K562 (cell line): ENCODE measurements at regions not wholly inside any gene's neighbourhood (a gene's known extent, or its start where the extent isn't known, plus 50 kb on each side); places are given as distances from the start of the nearest gene placed in this dataset.

ENCODE experiments used
- ATAC-seq: fragments of 200-7000 bp; cut with Tn5 transposase; 3 replicates; pipeline ENCODE4 v1.9.1; 2020; ENCODE audit warnings: moderate library complexity
- BruUV-seq: library from RNA; stranded (reverse); fragments of 400-500 nt; replicated peaks from 2 replicates; lab custom pipeline; 2021; lab: Mats Ljungman, UMichigan
- CTCF ChIA-PET: fragments of 300-600 bp; formaldehyde crosslinking; extraction: SDS; loops from one replicate; lab custom pipeline; 2021; ENCODE audit warnings: low intra/inter-chr PET ratio; lab: Yijun Ruan, JAX
- POLR2A ChIA-PET: fragments of 300-600, 350-650 bp; sonication (Branson Sonifier 250); formaldehyde crosslinking; extraction: SDS; loops from one replicate; lab custom pipeline; 2021; ENCODE audit warnings: antibody characterized with exemption, inconsistent platforms; lab: Yijun Ruan, JAX
- DNase-seq, 4 experiments: peaks; one replicate each; pipeline versions ENCODE4 v3.0.0 to v3.0.0-alpha.2; 2011 to 2018; ENCODE audit warnings: low spot score in 3 of 4, mixed read lengths in 3 of 4; ENCODE audit errors: extremely low read depth in 1 of 4
- FAIRE-seq: peaks from 2 replicates; lab custom pipeline; 2011; peaks lifted over from hg19 to GRCh38; lab: Jason Lieb, UNC
- H2AFZ ChIP-seq: 2 replicates; pipeline ENCODE4 v1.6.0; 2011; ENCODE audit warnings: low read depth, low read length, control low read depth, inconsistent platforms
- H3K27ac ChIP-seq: fragments of 200-600 bp; 3 replicates; pipeline ENCODE4 v1.8.0; 2011; ENCODE audit warnings: low read depth, mild to moderate bottlenecking, control low read depth, inconsistent platforms, low read length, moderate library complexity, mixed read lengths; ENCODE audit errors: extremely low read depth
- H3K27me3 ChIP-seq, 2 experiments: fragments of 300-600 bp in 1 of 2; 2 replicates in 1 of 2; 3 replicates in 1 of 2; pipeline versions ENCODE4 v1.6.0 to v1.8.0; 2011; ENCODE audit warnings: inconsistent platforms in 2 of 2, low read length in 2 of 2, mild to moderate bottlenecking in 1 of 2, mixed read lengths in 1 of 2, moderate library complexity in 1 of 2; ENCODE audit not compliant: control insufficient read depth in 2 of 2, insufficient read depth in 2 of 2
- H3K36me3 ChIP-seq: fragments of 300-600 bp; 3 replicates; pipeline ENCODE4 v1.8.0; 2011; ENCODE audit warnings: mild to moderate bottlenecking, low read length, inconsistent platforms; ENCODE audit not compliant: control insufficient read depth, insufficient read depth
- H3K4me1 ChIP-seq, 2 experiments: fragments of 200-600 bp in 1 of 2; replicated peaks in 1 of 2; 2 replicates in 1 of 2; 3 replicates in 1 of 2; pipeline versions ENCODE4 v1.5.1 to v1.8.0; 2011; ENCODE audit warnings: inconsistent platforms in 2 of 2, low read length in 2 of 2, mild to moderate bottlenecking in 1 of 2, mixed read lengths in 1 of 2, moderate library complexity in 1 of 2; ENCODE audit not compliant: control insufficient read depth in 2 of 2, insufficient read depth in 2 of 2
- H3K4me2 ChIP-seq: 2 replicates; pipeline ENCODE4 v1.6.1; 2011; ENCODE audit warnings: low read length, control low read depth, inconsistent platforms, mixed read lengths; ENCODE audit not compliant: insufficient read depth
- H3K4me3 ChIP-seq: fragments of 200-600 bp; sonication (generic), shearing (Covaris generic); 2 replicates; pipeline ENCODE4 v1.5.1; 2016; ENCODE audit warnings: control low read depth, inconsistent platforms
- H3K79me2 ChIP-seq: fragments of 200-600 bp; 3 replicates; pipeline ENCODE4 v1.8.0; 2011; ENCODE audit warnings: low read length, inconsistent platforms; ENCODE audit not compliant: control insufficient read depth, insufficient read depth
- H3K9ac ChIP-seq, 2 experiments: 2 replicates each; pipeline versions ENCODE4 v1.6.0 to v1.6.1; 2011; ENCODE audit warnings: low read depth in 2 of 2, low read length in 2 of 2, control low read depth in 1 of 2, inconsistent platforms in 1 of 2, mild to moderate bottlenecking in 1 of 2, mixed read lengths in 1 of 2; ENCODE audit not compliant: insufficient read depth in 1 of 2
- H3K9me1 ChIP-seq: one replicate; pipeline ENCODE4 v1.6.0; 2011; ENCODE audit warnings: inconsistent platforms, mild to moderate bottlenecking, low read length, moderate library complexity; ENCODE audit not compliant: control insufficient read depth, insufficient read depth
- H3K9me3 ChIP-seq: replicated peaks from 2 replicates; pipeline ENCODE4 v1.5.1; 2011; ENCODE audit warnings: low read depth, low read length, inconsistent platforms; ENCODE audit not compliant: control insufficient read depth, insufficient read depth
- H4K20me1 ChIP-seq: replicated peaks from 2 replicates; pipeline ENCODE4 v1.6.1; 2011; ENCODE audit warnings: low read length, inconsistent platforms, mixed read lengths; ENCODE audit not compliant: control insufficient read depth, insufficient read depth
- CEBPG ChIP-seq, 3 experiments: fragments of 200-800 bp in 1 of 3; sonication (Bioruptor generic) in 1 of 3; sonication (generic) in 1 of 3; formaldehyde crosslinking in 1 of 3; IDR thresholded peaks in 2 of 3; conservative IDR thresholded peaks in 1 of 3; 2 replicates each; pipeline versions ENCODE4 v1.6.1 to v1.8.0; 2016 to 2022; ENCODE audit warnings: missing compliant biosample characterization in 2 of 3, missing genetic modification characterization in 2 of 3, mild to moderate bottlenecking in 1 of 3, missing genetic modification reagents in 1 of 3
- ESRRA ChIP-seq: fragments of 450-650 bp; IDR thresholded peaks from 2 replicates; pipeline ENCODE4 v1.6.1; 2014; ENCODE audit warnings: low read depth, mild to moderate bottlenecking, moderate library complexity, borderline replicate concordance
- ETV1 ChIP-seq: fragments of 450-650 bp; conservative IDR thresholded peaks from 2 replicates; pipeline ENCODE4 v1.6.1; 2016; ENCODE audit warnings: missing genetic modification characterization, control low read depth, low read depth, missing compliant biosample characterization
- MBD1 ChIP-seq: fragments of 250-450 bp; sonication (Bioruptor Pico); IDR thresholded peaks from 2 replicates; pipeline ENCODE4 v1.8.0; 2022; ENCODE audit warnings: inconsistent platforms
- NR2C2 ChIP-seq, 2 experiments: fragments of 200-800 bp in 1 of 2; sonication (Bioruptor generic) in 1 of 2; sonication (generic) in 1 of 2; formaldehyde crosslinking in 1 of 2; IDR thresholded peaks; 2 replicates each; pipeline versions ENCODE4 v1.6.1 to v1.8.0; 2016 to 2022; ENCODE audit warnings: mild to moderate bottlenecking in 1 of 2, missing compliant biosample characterization in 1 of 2, missing genetic modification characterization in 1 of 2, missing genetic modification reagents in 1 of 2
- RFX5 ChIP-seq: IDR thresholded peaks from 2 replicates; pipeline ENCODE4 v1.6.1; 2011; ENCODE audit warnings: low read depth, mild to moderate bottlenecking, improper control_type of control experiment, low read length
- SMARCA4 ChIP-seq: fragments of 450-650 bp; IDR thresholded peaks from 2 replicates; pipeline ENCODE4 v1.6.1; 2016
- ZNF184 ChIP-seq: sonication (generic); formaldehyde crosslinking; IDR thresholded peaks from 2 replicates; pipeline ENCODE4 v1.5.0; 2020; ENCODE audit warnings: missing genetic modification reagents
- ZNF655 ChIP-seq: fragments of 250-450 bp; sonication (Bioruptor Pico); IDR thresholded peaks from 2 replicates; pipeline ENCODE4 v1.5.0; 2021
- ZNF766 ChIP-seq: fragments of 200-800 bp; sonication (Bioruptor generic); conservative IDR thresholded peaks from 2 replicates; pipeline ENCODE4 v1.6.1; 2016; ENCODE audit warnings: missing genetic modification characterization, missing compliant biosample characterization
- WGBS: fragments of 100-300 bp; shearing (Covaris generic); methylation state at CpG from one replicate; pipeline ENCODE4 v1.1.6; 2016; ENCODE audit warnings: low coverage, mixed read lengths; ENCODE audit not compliant: insufficient coverage; ENCODE audit errors: missing lambda C conversion rate; 5-methylcytosine and 5-hydroxymethylcytosine counted together
- in situ Hi-C: fragments of 300-500 bp; cut with MboI; formaldehyde crosslinking; loops from 4 replicates; pipeline ENCODE4 v1.15.0; 2018; ENCODE audit warnings: inconsistent platforms, mixed read lengths
- intact Hi-C: fragments of 100-400 bp; cut with micrococcal nuclease; formaldehyde crosslinking; loops from 2 replicates; pipeline ENCODE4 v1.14.2; 2022
- TF ChIP-seq, protein P1 (sequence below): fragments of 200-800 bp; sonication (Bioruptor generic); IDR thresholded peaks from 2 replicates; pipeline ENCODE4 v1.6.1; 2017; ENCODE audit warnings: missing genetic modification characterization, missing compliant biosample characterization

DNA sequence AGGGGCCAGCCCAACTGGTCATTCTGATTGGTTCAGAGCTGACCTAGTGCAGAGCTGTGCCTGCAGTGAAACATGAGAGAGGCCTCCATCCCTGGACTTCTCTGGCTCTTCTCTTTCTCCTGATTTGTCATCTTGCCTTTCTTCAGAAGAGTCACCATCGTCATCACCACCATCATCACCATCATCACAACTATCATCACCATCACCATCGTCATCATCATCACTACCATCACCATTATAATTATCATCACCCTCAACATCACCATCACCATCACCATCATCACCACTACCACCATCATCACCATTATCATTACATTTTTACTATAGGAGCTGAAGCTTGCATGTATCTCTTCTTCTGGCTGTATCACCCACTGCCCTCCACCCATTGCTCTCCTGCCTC is 94.5 kb upstream of the FAM20A start (continued):
- TF ChIP-seq MBD1 (CRISPR knock-in tag) (no peak), ZNF766 (CRISPR knock-in tag) (no peak), ESRRA (no peak), SMARCA4 (no peak), ZNF184 (CRISPR knock-in tag) (no peak), RFX5 (no peak)

- no peak for FAIRE-seq
- Histone ChIP-seq H2AFZ (no peak overlapping the region), H3K4me1 (no peaks in the 10 kb centered on the region), H3K4me3 (no peak overlapping the region), H3K27ac (no peak overlapping the region), H3K79me2 (no peaks in the 10 kb centered on the region), H3K9me1 (no peaks in the 10 kb centered on the region), H3K36me3 (no peaks in the 10 kb centered on the region), H3K27me3 (no peaks in the 10 kb centered on the region), H3K4me2 (no peak overlapping the region), H3K9ac (no peak overlapping the region), H3K9me3 (no peaks in the 10 kb centered on the region), H4K20me1 (no peaks in the 10 kb centered on the region)
- WGBS: 0% methylated on average over 6 of the region's 6 CpGs
- ATAC-seq: no peak
- CTCF ChIA-PET: no interaction called here
- intact Hi-C loops: no loop called here
- POLR2A ChIA-PET: interaction anchor here (0.7 kb wide), 1 partner anchor 10 kb away, joined by 3 read pairs; no protein-coding TSS in a partner anchor
- in situ Hi-C loops: no loop called here
- no TSS peak for BruUV-seq
- TF ChIP-seq ZNF655 (CRISPR knock-in tag): no peak
- peak; percentile 42; the same call in 1 of the 2 replicates for TF ChIP-seq ETV1 (tag)
- TF ChIP-seq NR2C2 (CRISPR knock-in tag; IDR thresholded peaks at IDR 0.05): no peak
- TF ChIP-seq NR2C2 (tag; IDR thresholded peaks at IDR 0.05): peak; percentile 19; the same call in 1 of the 2 replicates
- TF ChIP-seq, protein P1, sequence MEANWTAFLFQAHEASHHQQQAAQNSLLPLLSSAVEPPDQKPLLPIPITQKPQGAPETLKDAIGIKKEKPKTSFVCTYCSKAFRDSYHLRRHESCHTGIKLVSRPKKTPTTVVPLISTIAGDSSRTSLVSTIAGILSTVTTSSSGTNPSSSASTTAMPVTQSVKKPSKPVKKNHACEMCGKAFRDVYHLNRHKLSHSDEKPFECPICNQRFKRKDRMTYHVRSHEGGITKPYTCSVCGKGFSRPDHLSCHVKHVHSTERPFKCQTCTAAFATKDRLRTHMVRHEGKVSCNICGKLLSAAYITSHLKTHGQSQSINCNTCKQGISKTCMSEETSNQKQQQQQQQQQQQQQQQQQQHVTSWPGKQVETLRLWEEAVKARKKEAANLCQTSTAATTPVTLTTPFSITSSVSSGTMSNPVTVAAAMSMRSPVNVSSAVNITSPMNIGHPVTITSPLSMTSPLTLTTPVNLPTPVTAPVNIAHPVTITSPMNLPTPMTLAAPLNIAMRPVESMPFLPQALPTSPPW: no peak
- no peak for TF ChIP-seq CEBPG (CRISPR knock-in tag; IDR thresholded peaks at IDR 0.05)
- TF ChIP-seq CEBPG (tag; conservative IDR thresholded peaks at IDR 0.05 in 1 of 2, IDR thresholded peaks at IDR 0.05 in 1 of 2): 0 out of 4 replicates have a peak, but pooled peaks of 1 of the 2 experiments have one; percentile 12
- DNase-seq: no peak
Measured at GRCh38 chr17:68694791-68695485, 93.8 kb upstream of the FAM20A start.
